ENCODE measurements at regions not wholly inside any gene's neighbourhood (a gene's known extent, or its start where the extent isn't known, plus 50 kb on each side); places are given as distances from the start of the nearest gene placed in this dataset.

GRCh38 chr9:23464275-23464674, 361.8 kb downstream of the ELAVL2 start:
- TF ChIP-seq CTCF (IDR thresholded peaks at IDR 0.05) (no peak), POLR2A (IDR thresholded peaks at IDR 0.05) (no peak), EP300 (IDR thresholded peaks at IDR 0.05) (no peak), POLR2AphosphoS5 (IDR thresholded peaks at IDR 0.05) (no peak)
